ENCODE measurements at regions not wholly inside any gene's neighbourhood (a gene's known extent, or its start where the extent isn't known, plus 50 kb on each side); places are given as distances from the start of the nearest gene placed in this dataset.

DNA sequence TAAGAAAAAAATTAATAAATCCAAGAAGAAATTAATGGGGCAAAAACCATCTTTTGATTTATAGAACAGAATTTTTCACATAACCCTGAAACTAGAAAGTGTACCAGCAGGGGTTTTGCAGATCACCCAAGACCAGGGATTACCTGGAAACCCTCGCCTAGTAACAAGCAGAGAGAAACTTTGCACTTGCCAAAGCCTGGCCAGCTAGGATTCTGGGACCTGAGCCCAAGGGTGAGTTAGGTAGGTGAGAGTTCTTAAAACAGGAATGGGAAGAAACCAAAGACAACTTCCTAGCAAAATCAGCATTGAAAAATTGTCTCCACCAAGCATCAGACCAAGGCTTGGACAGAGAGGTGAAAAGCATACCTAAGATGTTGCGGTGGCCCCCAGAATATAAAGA, 247.0 kb upstream of the NBEA start:
- TF ChIP-seq, protein P1, sequence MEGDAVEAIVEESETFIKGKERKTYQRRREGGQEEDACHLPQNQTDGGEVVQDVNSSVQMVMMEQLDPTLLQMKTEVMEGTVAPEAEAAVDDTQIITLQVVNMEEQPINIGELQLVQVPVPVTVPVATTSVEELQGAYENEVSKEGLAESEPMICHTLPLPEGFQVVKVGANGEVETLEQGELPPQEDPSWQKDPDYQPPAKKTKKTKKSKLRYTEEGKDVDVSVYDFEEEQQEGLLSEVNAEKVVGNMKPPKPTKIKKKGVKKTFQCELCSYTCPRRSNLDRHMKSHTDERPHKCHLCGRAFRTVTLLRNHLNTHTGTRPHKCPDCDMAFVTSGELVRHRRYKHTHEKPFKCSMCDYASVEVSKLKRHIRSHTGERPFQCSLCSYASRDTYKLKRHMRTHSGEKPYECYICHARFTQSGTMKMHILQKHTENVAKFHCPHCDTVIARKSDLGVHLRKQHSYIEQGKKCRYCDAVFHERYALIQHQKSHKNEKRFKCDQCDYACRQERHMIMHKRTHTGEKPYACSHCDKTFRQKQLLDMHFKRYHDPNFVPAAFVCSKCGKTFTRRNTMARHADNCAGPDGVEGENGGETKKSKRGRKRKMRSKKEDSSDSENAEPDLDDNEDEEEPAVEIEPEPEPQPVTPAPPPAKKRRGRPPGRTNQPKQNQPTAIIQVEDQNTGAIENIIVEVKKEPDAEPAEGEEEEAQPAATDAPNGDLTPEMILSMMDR (conservative IDR thresholded peaks at IDR 0.05) = no peak
- no peak for TF ChIP-seq EZH2 (IDR thresholded peaks at IDR 0.05; ENCODE audit: low read depth)
